ENCODE measurements at regions not wholly inside any gene's neighbourhood (a gene's known extent, or its start where the extent isn't known, plus 50 kb on each side); places are given as distances from the start of the nearest gene placed in this dataset.
"Not testable (repeated sequence)": the region's sequence is repeated elsewhere in the genome, so short reads cannot be mapped to it uniquely, and the experiment has no call there.

GRCh38 chr1:196108990-196109389 lies 499.2 kb downstream of the KCNT2 start:
- not testable (repeated sequence) for H3K36me3 ChIP-seq (ENCODE audit: insufficient read depth, low read length); H3K4me2 ChIP-seq (ENCODE audit: low read depth, low read length, poor library complexity, severe bottlenecking)

GRCh38 chr1:196105901-196106300 lies 502.3 kb downstream of the KCNT2 start:
- DNase-seq, result no peak
- H2AFZ ChIP-seq (ENCODE audit: low read length), result no peak overlapping the region
- H3K9me3 ChIP-seq (ENCODE audit: low read length), result 0 out of 2 replicates have a peak, but pooled peaks cover 12% of the 10 kb centered on the region
- H4K20me1 ChIP-seq (ENCODE audit: insufficient read depth, low read depth, low read length), result no peaks in the 10 kb centered on the region
- H3K27ac ChIP-seq (ENCODE audit: low read length), result no peak overlapping the region
- H3K4me1 ChIP-seq (ENCODE audit: low read length), result no peaks in the 10 kb centered on the region
- H3K4me3 ChIP-seq (ENCODE audit: low read length), result no peak overlapping the region
- no peak overlapping the region for H3K9ac ChIP-seq (ENCODE audit: low read length)
- H3K9me2 ChIP-seq (replicated peaks; ENCODE audit: insufficient read depth, low read length), result no peaks in the 10 kb centered on the region
- H3K4me2 ChIP-seq (ENCODE audit: low read depth, low read length, poor library complexity, severe bottlenecking), result no peak overlapping the region
- H3K36me3 ChIP-seq (ENCODE audit: insufficient read depth, low read length), result no peaks in the 10 kb centered on the region
- H3K79me2 ChIP-seq (ENCODE audit: low read length), result no peaks in the 10 kb centered on the region
- H3K27me3 ChIP-seq (ENCODE audit: low read length), result no peaks in the 10 kb centered on the region

More at GRCh38 chr1:196108990-196109389, 499.2 kb downstream of the KCNT2 start:
- not testable (repeated sequence) for H3K27me3 ChIP-seq (ENCODE audit: low read length); H2AFZ ChIP-seq (ENCODE audit: low read length); H3K79me2 ChIP-seq (ENCODE audit: low read length); H3K9ac ChIP-seq (ENCODE audit: low read length); DNase-seq; H3K9me2 ChIP-seq (replicated peaks; ENCODE audit: insufficient read depth, low read length); H3K4me3 ChIP-seq (ENCODE audit: low read length); H4K20me1 ChIP-seq (ENCODE audit: insufficient read depth, low read depth, low read length); H3K4me1 ChIP-seq (ENCODE audit: low read length); H3K27ac ChIP-seq (ENCODE audit: low read length); H3K9me3 ChIP-seq (ENCODE audit: low read length)

GRCh38 chr1:196102826-196103225 lies 505.4 kb downstream of the KCNT2 start:
- Histone ChIP-seq H3K9me2 (replicated peaks; ENCODE audit: insufficient read depth, low read length) (no peaks in the 10 kb centered on the region), H3K36me3 (ENCODE audit: insufficient read depth, low read length) (no peaks in the 10 kb centered on the region), H3K27me3 (ENCODE audit: low read length) (no peaks in the 10 kb centered on the region), H3K79me2 (ENCODE audit: low read length) (no peaks in the 10 kb centered on the region), H4K20me1 (ENCODE audit: insufficient read depth, low read depth, low read length) (no peaks in the 10 kb centered on the region), H3K4me3 (ENCODE audit: low read length) (no peak overlapping the region), H3K9me3 (ENCODE audit: low read length) (peaks cover 20% of the 10 kb centered on the region), H3K4me2 (ENCODE audit: low read depth, low read length, poor library complexity, severe bottlenecking) (no peak overlapping the region), H3K9ac (ENCODE audit: low read length) (no peak overlapping the region), H2AFZ (ENCODE audit: low read length) (no peak overlapping the region), H3K4me1 (ENCODE audit: low read length) (no peaks in the 10 kb centered on the region), H3K27ac (ENCODE audit: low read length) (no peak overlapping the region)
- DNase-seq, result no peak

- H3K9ac ChIP-seq (ENCODE audit: low read length), result no peak overlapping the region
- no peaks in the 10 kb centered on the region for H3K36me3 ChIP-seq (ENCODE audit: insufficient read depth, low read length)
- H3K9me3 ChIP-seq (ENCODE audit: low read length), result peaks cover 17% of the 10 kb centered on the region
- no peak overlapping the region for H2AFZ ChIP-seq (ENCODE audit: low read length)
- H3K4me2 ChIP-seq (ENCODE audit: low read depth, low read length, poor library complexity, severe bottlenecking), result no peak overlapping the region
- no peak for DNase-seq
- H3K4me3 ChIP-seq (ENCODE audit: low read length), result no peak overlapping the region
- H4K20me1 ChIP-seq (ENCODE audit: insufficient read depth, low read depth, low read length), result no peaks in the 10 kb centered on the region
- H3K9me2 ChIP-seq (replicated peaks; ENCODE audit: insufficient read depth, low read length), result no peaks in the 10 kb centered on the region
- H3K4me1 ChIP-seq (ENCODE audit: low read length), result no peaks in the 10 kb centered on the region
- H3K27me3 ChIP-seq (ENCODE audit: low read length), result no peaks in the 10 kb centered on the region
- H3K79me2 ChIP-seq (ENCODE audit: low read length), result no peaks in the 10 kb centered on the region
- no peak overlapping the region for H3K27ac ChIP-seq (ENCODE audit: low read length)
Observed at GRCh38 chr1:196098000-196098399, 510.2 kb downstream of the KCNT2 start.

- H3K9ac ChIP-seq (ENCODE audit: low read length), result no peak overlapping the region
- H3K4me2 ChIP-seq (ENCODE audit: low read depth, low read length, poor library complexity, severe bottlenecking), result no peak overlapping the region
- no peaks in the 10 kb centered on the region for H3K27me3 ChIP-seq (ENCODE audit: low read length)
- H3K27ac ChIP-seq (ENCODE audit: low read length), result no peak overlapping the region
- no peaks in the 10 kb centered on the region for H3K36me3 ChIP-seq (ENCODE audit: insufficient read depth, low read length)
- no peaks in the 10 kb centered on the region for H3K4me1 ChIP-seq (ENCODE audit: low read length)
- DNase-seq, result no peak
- H3K9me2 ChIP-seq (replicated peaks; ENCODE audit: insufficient read depth, low read length), result no peaks in the 10 kb centered on the region
- no peak overlapping the region for H3K4me3 ChIP-seq (ENCODE audit: low read length)
- H4K20me1 ChIP-seq (ENCODE audit: insufficient read depth, low read depth, low read length), result no peaks in the 10 kb centered on the region
- no peaks in the 10 kb centered on the region for H3K79me2 ChIP-seq (ENCODE audit: low read length)
- no peak overlapping the region for H2AFZ ChIP-seq (ENCODE audit: low read length)
- H3K9me3 ChIP-seq (ENCODE audit: low read length), result peaks cover 13% of the 10 kb centered on the region
Observed at GRCh38 chr1:196094821-196095220, 513.4 kb downstream of the KCNT2 start.

- Histone ChIP-seq H3K9ac (ENCODE audit: low read length) (no peak overlapping the region), H3K9me3 (ENCODE audit: low read length) (peaks cover 7% of the 10 kb centered on the region), H3K27ac (ENCODE audit: low read length) (no peak overlapping the region), H3K4me3 (ENCODE audit: low read length) (no peak overlapping the region), H3K9me2 (replicated peaks; ENCODE audit: insufficient read depth, low read length) (no peaks in the 10 kb centered on the region), H3K27me3 (ENCODE audit: low read length) (no peaks in the 10 kb centered on the region), H3K4me2 (ENCODE audit: low read depth, low read length, poor library complexity, severe bottlenecking) (no peak overlapping the region), H3K4me1 (ENCODE audit: low read length) (no peaks in the 10 kb centered on the region), H2AFZ (ENCODE audit: low read length) (no peak overlapping the region), H3K36me3 (ENCODE audit: insufficient read depth, low read length) (no peaks in the 10 kb centered on the region), H3K79me2 (ENCODE audit: low read length) (no peaks in the 10 kb centered on the region), H4K20me1 (ENCODE audit: insufficient read depth, low read depth, low read length) (no peaks in the 10 kb centered on the region)
- DNase-seq, result no peak
Observed at GRCh38 chr1:196091397-196092135, 516.7 kb downstream of the KCNT2 start.

- Histone ChIP-seq H3K36me3 (ENCODE audit: insufficient read depth, low read length) (no peaks in the 10 kb centered on the region), H4K20me1 (ENCODE audit: insufficient read depth, low read depth, low read length) (no peaks in the 10 kb centered on the region), H3K4me1 (ENCODE audit: low read length) (no peaks in the 10 kb centered on the region), H3K4me3 (ENCODE audit: low read length) (no peak overlapping the region), H3K27me3 (ENCODE audit: low read length) (no peaks in the 10 kb centered on the region), H3K4me2 (ENCODE audit: low read depth, low read length, poor library complexity, severe bottlenecking) (no peak overlapping the region), H2AFZ (ENCODE audit: low read length) (no peak overlapping the region), H3K27ac (ENCODE audit: low read length) (no peak overlapping the region), H3K9me3 (ENCODE audit: low read length) (peaks cover 7% of the 10 kb centered on the region), H3K79me2 (ENCODE audit: low read length) (no peaks in the 10 kb centered on the region), H3K9me2 (replicated peaks; ENCODE audit: insufficient read depth, low read length) (no peaks in the 10 kb centered on the region), H3K9ac (ENCODE audit: low read length) (no peak overlapping the region)
- no peak for DNase-seq
Observed at GRCh38 chr1:196090226-196090625, 518.0 kb downstream of the KCNT2 start.

- Histone ChIP-seq H3K79me2 (ENCODE audit: low read length) (no peaks in the 10 kb centered on the region), H3K4me2 (ENCODE audit: low read depth, low read length, poor library complexity, severe bottlenecking) (no peak overlapping the region), H4K20me1 (ENCODE audit: insufficient read depth, low read depth, low read length) (no peaks in the 10 kb centered on the region), H3K27me3 (ENCODE audit: low read length) (no peaks in the 10 kb centered on the region), H3K4me3 (ENCODE audit: low read length) (no peak overlapping the region), H3K4me1 (ENCODE audit: low read length) (no peaks in the 10 kb centered on the region), H2AFZ (ENCODE audit: low read length) (no peak overlapping the region), H3K36me3 (ENCODE audit: insufficient read depth, low read length) (no peaks in the 10 kb centered on the region), H3K9me3 (ENCODE audit: low read length) (peaks cover 3% of the 10 kb centered on the region), H3K9me2 (replicated peaks; ENCODE audit: insufficient read depth, low read length) (no peaks in the 10 kb centered on the region), H3K27ac (ENCODE audit: low read length) (no peak overlapping the region), H3K9ac (ENCODE audit: low read length) (no peak overlapping the region)
- DNase-seq, result no peak
Observed at GRCh38 chr1:196088541-196088940, 519.7 kb downstream of the KCNT2 start.

All from Karpas-422 (cell line).